ENCODE measurements at regions not wholly inside any gene's neighbourhood (a gene's known extent, or its start where the extent isn't known, plus 50 kb on each side); places are given as distances from the start of the nearest gene placed in this dataset.

GRCh38 chr15:95944661-95945255 is 385.7 kb upstream of the NR2F2 start:
- Histone ChIP-seq H3K27ac (no peak overlapping the region), H3K27me3 (no peaks in the 10 kb centered on the region), H3K4me3 (no peak overlapping the region), H3K4me1 (no peaks in the 10 kb centered on the region), H3K36me3 (replicated peaks in 1 of 2; ENCODE audit: insufficient read depth in 1 of 2, low read depth in 2 of 2) (no peaks in the 10 kb centered on the region), H3K9me3 (no peaks in the 10 kb centered on the region)
- no peak for DNase-seq
- TF ChIP-seq CTCF (IDR thresholded peaks at IDR 0.05) (no peak), POLR2A (IDR thresholded peaks at IDR 0.05) (no peak)
- intact Hi-C loops (cut with DNase I): no loop called here
- no peak for ATAC-seq
- 77% methylated on average over 4 of the region's 4 CpGs for WGBS, 2 donors

GRCh38 chr15:95946241-95946640 is 384.3 kb upstream of the NR2F2 start:
- WGBS, 2 donors: 83 to 88% methylated on average over 2 of the region's 2 CpGs
- intact Hi-C loops (cut with DNase I): no loop called here
- Histone ChIP-seq H3K27me3 (no peaks in the 10 kb centered on the region), H3K27ac (no peak overlapping the region), H3K4me3 (no peak overlapping the region), H3K4me1 (no peaks in the 10 kb centered on the region), H3K9me3 (no peaks in the 10 kb centered on the region), H3K36me3 (replicated peaks in 1 of 2; ENCODE audit: insufficient read depth in 1 of 2, low read depth in 2 of 2) (no peaks in the 10 kb centered on the region)
- no peak for TF ChIP-seq POLR2A (IDR thresholded peaks at IDR 0.05)
- TF ChIP-seq CTCF (IDR thresholded peaks at IDR 0.05): no peak
- DNase-seq (no peak), ATAC-seq (no peak)

GRCh38 chr15:95946926-95947325 is 383.6 kb upstream of the NR2F2 start:
- no peak for ATAC-seq
- Histone ChIP-seq H3K9me3 (no peaks in the 10 kb centered on the region), H3K4me1 (no peaks in the 10 kb centered on the region), H3K4me3 (no peak overlapping the region), H3K36me3 (replicated peaks in 1 of 2; ENCODE audit: insufficient read depth in 1 of 2, low read depth in 2 of 2) (no peaks in the 10 kb centered on the region), H3K27me3 (no peaks in the 10 kb centered on the region), H3K27ac (no peak overlapping the region)
- intact Hi-C loops (cut with DNase I): no loop called here
- TF ChIP-seq CTCF (IDR thresholded peaks at IDR 0.05) (no peak), POLR2A (IDR thresholded peaks at IDR 0.05) (no peak)
- DNase-seq: no peak
- WGBS, 2 donors: 89 to 91% methylated on average over 2 of the region's 2 CpGs

GRCh38 chr15:95948411-95948810 is 382.1 kb upstream of the NR2F2 start:
- WGBS, 2 donors: 89 to 91% methylated on average over 8 of the region's 8 CpGs
- TF ChIP-seq CTCF (IDR thresholded peaks at IDR 0.05) (no peak), POLR2A (IDR thresholded peaks at IDR 0.05) (no peak)
- H3K4me3 ChIP-seq: no peak overlapping the region
- intact Hi-C loops (cut with DNase I): no loop called here
- H3K27me3 ChIP-seq: no peaks in the 10 kb centered on the region
- H3K36me3 ChIP-seq (replicated peaks in 1 of 2; ENCODE audit: insufficient read depth in 1 of 2, low read depth in 2 of 2): no peaks in the 10 kb centered on the region
- H3K9me3 ChIP-seq: no peaks in the 10 kb centered on the region
- DNase-seq (no peak), ATAC-seq (no peak)
- no peaks in the 10 kb centered on the region for H3K4me1 ChIP-seq
- H3K27ac ChIP-seq: no peak overlapping the region

GRCh38 chr15:95953032-95953431 is 377.5 kb upstream of the NR2F2 start:
- H3K4me3 ChIP-seq: no peak overlapping the region
- DNase-seq (no peak), ATAC-seq (no peak)
- WGBS, 2 donors: 61 to 75% methylated on average over 4 of the region's 4 CpGs
- no peak overlapping the region for H3K27ac ChIP-seq
- intact Hi-C loops (cut with DNase I): no loop called here
- H3K4me1 ChIP-seq: no peaks in the 10 kb centered on the region
- H3K36me3 ChIP-seq (replicated peaks in 1 of 2; ENCODE audit: insufficient read depth in 1 of 2, low read depth in 2 of 2): no peaks in the 10 kb centered on the region
- H3K9me3 ChIP-seq: no peaks in the 10 kb centered on the region
- no peaks in the 10 kb centered on the region for H3K27me3 ChIP-seq
- TF ChIP-seq CTCF (IDR thresholded peaks at IDR 0.05) (no peak), POLR2A (IDR thresholded peaks at IDR 0.05) (no peak)

All from body of pancreas (tissue), 4 donors.